NCI-H187 (cell line): ENCODE measurements at regions not wholly inside any gene's neighbourhood (a gene's known extent, or its start where the extent isn't known, plus 50 kb on each side); places are given as distances from the start of the nearest gene placed in this dataset.

ENCODE experiments used
- DNase-seq, 2 experiments: peaks; one replicate each; lab custom pipeline; 2025; lab: John Stamatoyannopoulos, UW

- DNase-seq: no peak
These were observed 154.3 kb upstream of the IQSEC1 start for GRCh38 chr3:13227315-13228165.

DNA sequence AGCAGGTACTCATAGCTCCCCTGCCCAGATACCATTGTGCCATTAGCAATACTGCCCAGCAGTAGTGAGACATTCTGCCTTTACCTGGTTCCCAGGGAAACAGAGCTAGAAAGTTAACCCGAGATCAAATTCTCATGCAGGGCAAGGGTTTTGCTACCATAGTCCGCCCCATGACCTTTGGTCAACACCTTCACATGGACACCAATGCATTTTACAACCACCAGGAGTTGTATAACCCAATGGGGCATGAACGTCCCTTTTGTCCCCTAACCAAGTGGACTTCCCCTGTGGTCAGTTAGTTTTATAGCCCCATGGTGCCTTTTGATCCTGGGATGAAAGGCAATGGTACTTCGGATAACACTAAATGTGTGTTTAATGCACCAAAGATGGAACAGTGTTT is 151.7 kb upstream of the IQSEC1 start:
- DNase-seq: no peak

DNA sequence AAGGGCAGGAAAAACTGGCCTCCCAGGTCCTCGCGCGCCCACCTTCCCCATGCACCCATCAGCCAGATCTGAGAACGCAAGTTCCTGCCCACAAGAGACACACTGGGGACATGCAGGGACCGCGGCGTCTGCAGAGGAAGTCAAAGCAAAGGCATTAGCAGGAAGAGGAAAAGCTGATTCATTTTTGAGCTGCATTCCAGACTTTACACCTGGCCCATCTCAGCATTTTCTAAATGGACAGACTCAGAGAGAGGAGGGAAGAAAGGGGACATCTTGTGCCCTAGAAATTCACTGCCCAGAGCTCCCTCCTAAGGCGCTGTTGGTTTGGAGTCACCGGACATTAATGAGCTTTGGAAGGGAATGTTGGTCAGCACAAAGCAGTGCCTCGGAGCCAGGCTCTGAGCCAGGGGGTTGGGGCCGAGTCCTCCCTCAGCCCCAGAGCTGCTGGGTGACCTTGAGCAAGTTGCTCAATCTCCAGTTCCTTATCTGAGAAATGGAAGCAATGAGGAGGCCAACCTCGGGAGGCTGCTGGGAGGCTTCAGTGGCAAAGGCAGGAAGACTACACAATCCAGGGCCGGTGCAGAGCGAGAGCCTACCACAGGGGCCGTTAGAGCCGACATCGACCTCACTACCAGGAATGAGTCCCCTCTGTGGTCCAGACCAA is 150.5 kb upstream of the IQSEC1 start:
- DNase-seq: no peak

DNA sequence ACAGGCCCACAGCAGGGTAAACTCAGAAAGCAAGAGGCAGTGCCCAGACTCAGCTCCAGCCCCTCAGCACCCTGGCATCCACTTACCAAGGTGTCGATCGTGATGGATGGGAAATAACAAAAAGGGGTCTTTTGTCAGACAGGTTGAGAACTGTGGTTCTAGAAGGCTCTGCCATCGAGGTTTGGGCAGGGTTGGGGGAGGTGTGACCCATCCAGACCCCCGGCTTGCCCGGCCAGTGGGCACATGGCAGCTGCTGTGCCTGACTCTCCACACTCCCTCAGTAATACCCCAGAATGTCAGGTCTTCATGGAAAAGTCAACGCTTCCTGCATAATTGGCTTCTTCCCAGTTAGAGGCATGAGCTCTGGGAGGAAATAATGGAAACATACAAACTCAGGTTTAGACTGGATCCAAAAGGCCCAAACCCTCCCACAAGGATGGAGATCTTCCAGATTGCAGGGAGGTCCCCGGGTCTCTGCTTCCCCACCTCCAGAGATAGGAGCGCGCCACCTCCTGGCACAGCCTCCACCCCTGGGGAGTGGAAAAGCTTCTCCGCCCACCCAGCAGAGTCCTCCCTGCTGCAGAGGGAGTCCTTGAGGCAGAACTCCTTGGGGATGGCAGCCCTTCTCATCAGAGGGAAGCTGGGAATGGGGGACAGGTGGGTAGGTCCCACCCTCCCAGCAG is 149.8 kb upstream of the IQSEC1 start:
- DNase-seq: no peak

GRCh38 chr3:13222131-13222530 is 148.9 kb upstream of the IQSEC1 start:
- no peak for DNase-seq

GRCh38 chr3:13221491-13222061 is 148.3 kb upstream of the IQSEC1 start:
- no peak for DNase-seq

GRCh38 chr3:13220991-13221390 is 147.8 kb upstream of the IQSEC1 start:
- DNase-seq: no peak

DNA sequence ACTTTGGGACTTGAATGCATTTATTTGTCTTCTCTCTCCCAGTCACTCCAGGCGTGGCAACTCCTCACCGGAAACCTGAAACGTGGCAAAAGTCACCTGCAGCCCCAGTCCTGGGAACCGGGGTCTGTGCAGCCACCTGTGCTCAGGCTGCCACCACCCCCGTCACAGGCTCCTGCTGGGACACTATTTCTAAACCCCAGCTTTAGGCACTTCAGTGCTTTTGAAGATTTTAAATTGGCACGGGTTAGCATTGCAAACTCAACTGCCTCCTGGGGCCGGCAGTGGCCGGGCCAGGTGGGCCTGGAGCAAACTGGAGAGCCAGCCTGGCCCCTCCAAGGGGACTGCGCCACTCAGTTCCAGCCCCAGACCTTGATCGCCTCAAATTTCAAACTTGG is 146.7 kb upstream of the IQSEC1 start:
- DNase-seq: no peak

DNA sequence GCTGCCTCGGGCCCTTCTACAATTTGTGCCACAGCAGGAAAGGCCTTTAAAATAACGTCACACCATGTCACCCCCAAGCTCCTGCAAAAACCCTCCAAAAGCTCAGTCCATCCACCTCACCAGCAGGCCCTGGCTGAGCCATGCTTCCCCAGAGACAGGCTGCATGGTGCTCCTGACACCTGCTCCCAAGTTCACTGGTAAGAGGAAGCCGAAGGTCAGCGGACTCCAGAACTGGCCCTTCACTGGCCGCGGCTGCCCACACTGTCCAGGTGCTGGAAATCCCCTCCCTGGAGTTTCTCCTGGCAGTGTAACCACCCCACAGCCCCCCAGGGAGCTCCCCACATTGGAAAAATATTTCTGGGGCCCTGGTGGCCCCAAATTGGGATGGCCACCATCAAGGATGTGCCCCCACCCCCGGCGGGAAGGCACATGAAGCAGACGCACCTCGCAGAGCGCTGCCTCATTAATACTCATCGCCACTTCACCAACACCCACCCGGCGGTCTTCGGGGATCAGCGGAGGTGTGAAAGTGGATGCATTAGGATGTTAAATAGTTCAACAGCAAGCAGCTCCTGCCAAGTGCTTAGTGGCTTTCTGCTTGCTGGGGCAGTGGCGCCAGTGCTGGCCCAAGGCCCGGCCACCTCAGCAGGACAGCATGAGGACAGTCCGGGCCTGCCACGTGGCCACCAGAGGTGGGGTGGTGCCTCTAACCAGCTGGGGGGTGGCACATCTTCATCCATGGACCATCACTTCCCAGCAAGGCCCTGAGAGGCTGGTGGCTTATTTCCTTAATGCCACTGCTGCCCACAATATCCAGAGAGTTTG is 146.1 kb upstream of the IQSEC1 start:
- DNase-seq: no peak

DNA sequence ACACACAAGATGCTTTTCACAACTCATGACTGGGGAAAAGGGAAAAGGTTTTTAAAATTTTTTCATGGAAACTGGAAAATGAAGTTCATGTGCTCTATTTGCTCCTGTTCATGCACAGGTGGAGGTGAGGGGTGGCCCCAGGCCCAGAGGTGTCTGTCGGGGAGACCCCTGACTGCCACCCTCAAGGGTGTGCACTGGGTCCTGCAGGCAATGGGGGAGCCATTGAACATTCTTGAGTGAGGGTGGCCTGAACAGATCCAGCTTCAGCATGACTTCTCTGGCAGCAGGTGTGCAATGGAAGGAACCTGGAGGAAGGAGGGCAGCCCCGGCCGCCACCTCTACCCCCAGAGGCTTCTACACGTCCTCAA is 145.3 kb upstream of the IQSEC1 start:
- no peak for DNase-seq

DNA sequence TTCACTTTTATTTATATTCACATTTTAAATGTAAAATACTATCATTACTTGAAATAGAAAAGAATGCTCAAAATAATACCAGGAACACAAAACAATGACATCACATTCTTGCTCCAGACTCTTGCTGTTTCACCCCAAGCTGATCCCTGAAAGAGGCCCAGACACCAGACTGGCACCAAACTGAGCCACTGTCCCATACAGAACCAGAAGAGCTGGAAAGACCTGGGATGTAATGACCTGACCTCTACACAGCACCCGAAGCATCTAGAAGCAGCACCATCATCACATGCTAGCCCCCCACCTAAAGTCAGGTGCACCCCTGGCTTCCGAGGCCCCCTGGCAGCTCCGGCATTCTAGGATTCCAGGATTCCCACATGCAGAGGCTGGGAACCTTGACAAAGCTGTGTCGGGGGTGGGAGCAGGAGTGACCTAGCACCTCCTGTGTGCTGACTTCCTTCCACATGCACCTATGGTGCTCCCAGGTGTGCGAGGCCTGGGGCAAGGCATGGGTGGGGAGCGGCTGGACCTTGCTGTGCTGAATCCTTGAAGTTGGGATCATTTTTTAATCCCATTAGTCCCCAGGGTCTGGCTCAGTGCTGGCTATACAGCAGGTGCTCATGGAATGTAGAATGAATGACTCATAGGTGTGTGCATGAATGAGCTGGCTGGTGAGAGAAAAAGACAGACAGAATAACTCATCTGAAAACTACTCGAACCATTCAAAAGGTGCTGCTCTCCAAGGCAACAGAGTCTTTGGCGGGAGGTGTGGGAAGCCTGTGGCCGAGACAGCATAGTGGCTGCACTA is 144.7 kb upstream of the IQSEC1 start:
- DNase-seq: no peak

DNA sequence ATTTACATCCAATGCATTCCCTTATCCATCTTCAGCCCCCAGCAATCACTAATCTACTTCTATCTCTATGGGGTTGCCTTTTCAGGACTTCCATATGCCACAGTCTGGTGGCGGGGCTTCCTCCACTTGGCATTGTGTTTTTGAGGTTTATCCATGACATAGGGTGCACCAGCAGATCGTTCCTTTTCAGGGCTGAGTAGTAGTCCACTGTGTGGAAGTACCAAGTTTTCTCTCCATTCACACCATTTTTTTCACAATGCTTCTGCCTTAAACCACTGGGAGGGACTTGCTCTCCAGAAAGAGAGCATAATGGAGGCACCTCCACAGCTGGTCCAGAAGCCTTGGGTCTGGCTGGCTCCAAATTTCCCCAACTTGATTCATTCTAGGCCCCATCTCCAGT is 144.0 kb upstream of the IQSEC1 start:
- no peak for DNase-seq

GRCh38 chr3:13215940-13216546 is 142.8 kb upstream of the IQSEC1 start:
- no peak for DNase-seq

GRCh38 chr3:13214847-13215472 is 141.7 kb upstream of the IQSEC1 start:
- peak; percentile 57 to 69 for DNase-seq

DNA sequence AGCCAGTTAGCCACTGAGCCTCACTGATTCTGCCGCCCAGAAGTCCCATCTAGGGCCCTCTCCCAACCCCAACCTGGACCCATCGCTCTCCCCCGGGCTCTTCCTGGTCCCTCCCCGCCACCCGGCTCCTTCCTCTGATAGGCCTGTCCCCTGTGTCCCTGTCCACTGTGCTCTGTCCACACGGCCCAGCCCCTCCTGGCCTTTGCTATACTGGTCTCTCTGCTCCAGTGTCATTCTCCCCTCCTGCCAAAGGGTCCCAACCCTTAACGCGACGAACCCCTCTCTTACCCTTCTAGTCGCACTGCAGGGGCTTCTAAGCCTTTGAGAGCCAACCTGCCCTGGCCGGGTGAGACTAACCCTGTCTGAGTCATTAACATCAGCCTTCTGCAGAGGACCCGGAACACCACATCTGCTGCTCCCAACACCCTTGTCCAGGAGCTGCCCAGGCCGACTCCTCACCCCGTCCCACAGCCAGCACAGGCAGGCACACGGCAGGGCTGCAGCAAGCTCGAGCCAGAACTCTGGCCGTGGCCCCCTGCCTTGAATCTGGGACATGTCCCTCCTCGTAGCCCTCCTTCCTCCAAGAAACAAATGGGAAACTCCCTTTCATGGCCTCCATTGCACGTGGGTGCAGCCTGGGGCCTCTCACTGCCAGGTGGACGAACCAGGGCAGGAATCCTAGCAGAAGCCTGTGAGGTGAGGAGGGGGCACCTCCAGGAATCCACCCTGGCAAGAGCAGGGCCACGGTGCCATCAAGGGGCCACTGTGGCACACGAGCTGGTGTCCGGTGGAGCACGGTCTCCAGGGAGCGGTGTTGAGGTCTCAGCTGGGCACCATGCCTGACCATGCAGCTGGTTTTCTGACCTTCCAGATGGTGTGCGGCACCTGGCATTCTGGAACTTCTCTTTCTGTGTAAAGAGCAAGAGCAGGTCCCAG is 140.9 kb upstream of the IQSEC1 start:
- DNase-seq: no peak

DNA sequence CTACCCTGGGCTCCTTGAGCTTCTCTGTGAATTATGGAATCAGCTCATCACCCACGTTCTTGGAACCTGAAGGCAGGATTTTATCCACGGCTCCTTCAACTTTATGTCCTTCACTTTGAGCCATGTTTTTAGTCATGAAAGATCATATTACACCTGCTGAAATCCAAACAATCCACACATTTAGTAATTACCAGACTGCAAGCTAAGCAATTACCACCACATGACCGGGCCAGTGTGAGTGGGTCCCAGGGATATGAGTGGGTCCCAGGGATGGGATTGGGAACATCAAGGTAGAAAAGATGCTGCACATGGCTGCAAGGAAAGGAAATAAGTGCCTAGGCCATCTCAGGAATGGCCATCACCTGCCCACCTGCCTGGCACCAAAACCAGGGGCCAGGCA is 140.3 kb upstream of the IQSEC1 start:
- DNase-seq: no peak

DNA sequence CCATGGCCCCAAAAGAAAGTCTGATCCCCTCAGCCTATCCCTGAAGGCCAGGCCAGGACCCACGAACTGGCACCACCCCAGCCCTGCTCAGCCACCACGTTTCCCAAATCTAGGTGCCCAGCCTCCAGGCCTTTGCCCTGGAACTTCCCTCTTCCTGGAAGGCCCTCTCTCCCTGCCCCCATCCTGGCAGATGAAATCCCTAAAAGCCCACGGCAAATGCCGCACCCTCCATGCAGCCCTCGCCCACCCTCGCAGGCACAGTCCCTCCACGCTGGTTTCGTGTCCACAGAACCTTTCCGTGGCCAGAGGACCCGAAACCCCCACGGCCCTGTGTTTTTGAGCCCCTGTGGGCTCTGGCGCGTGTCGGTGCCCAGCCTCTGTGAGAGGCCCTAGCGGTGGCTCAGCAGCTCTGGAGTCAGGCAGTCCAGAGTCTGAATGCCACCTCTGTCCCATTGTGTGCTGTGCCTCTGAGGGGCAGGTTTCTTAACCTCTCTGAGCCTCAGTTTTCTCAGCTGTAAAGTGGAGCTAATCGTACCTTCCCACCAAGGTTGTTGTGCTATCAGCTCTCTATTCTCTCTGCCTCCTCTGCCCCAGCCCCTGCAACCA is 138.5 kb upstream of the IQSEC1 start:
- DNase-seq: no peak

DNA sequence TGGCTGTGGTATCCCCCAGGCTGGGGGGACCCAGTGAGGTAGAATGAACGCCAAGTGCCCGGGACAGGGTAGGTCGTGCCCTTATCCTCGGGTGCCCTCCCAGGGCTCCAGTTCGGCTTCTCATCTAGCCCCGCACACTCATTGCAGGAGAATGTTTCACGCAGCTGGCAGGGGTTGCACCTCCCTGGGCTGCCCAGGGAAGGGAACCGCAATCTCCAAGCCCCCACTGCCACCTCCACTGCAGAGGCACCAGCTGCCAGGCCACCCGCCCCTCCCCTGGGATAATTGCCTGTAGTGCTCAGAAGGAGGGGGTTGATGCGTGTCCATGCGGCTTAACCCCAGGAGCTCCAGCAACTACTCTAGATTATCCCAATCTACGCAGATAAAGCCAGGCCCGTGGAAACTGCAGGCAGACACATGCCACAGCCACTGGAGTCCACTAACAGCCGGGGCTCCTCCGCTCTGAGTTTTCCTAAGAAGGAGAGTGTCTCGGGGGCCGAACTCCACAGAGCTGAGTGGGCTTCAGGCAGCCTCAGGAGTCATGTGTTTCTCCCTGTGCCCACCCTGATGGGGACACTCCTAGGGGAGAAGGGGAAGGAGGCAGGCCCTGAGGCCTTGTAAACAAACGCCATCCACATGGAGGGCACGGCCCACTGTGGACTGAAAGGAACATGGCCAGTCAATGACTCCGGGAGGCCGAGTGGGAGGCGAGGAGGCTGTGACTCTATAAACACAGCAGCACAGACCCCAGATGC is 137.2 kb upstream of the IQSEC1 start:
- DNase-seq: no peak
